Fibroblast of lung (primary cell): ENCODE measurements at regions not wholly inside any gene's neighbourhood (a gene's known extent, or its start where the extent isn't known, plus 50 kb on each side); places are given as distances from the start of the nearest gene placed in this dataset.

Source experiments
- DNase-seq, 2 donors: peaks; one replicate each; pipeline versions ENCODE4 v3.0.0 to v3.0.0-alpha.2; 2010; ENCODE audit warnings: low read depth in 2 of 2
- H2AFZ ChIP-seq: 2 replicates; pipeline ENCODE4 v1.5.1; 2012; ENCODE audit warnings: low read length, control low read depth, inconsistent platforms
- H3K27ac ChIP-seq: 2 replicates; pipeline ENCODE4 v1.5.1; 2011; ENCODE audit warnings: low read length, control low read depth; ENCODE audit not compliant: insufficient read depth
- H3K27me3 ChIP-seq: 2 replicates; pipeline ENCODE4 v1.5.1; 2011; ENCODE audit warnings: mild to moderate bottlenecking, low read length; ENCODE audit not compliant: control insufficient read depth, insufficient read depth
- H3K36me3 ChIP-seq: 2 replicates; pipeline ENCODE4 v1.5.1; 2011; ENCODE audit warnings: low read length; ENCODE audit not compliant: control insufficient read depth, insufficient read depth
- H3K4me1 ChIP-seq: 2 replicates; pipeline ENCODE4 v1.5.1; 2011; ENCODE audit warnings: low read length; ENCODE audit not compliant: control insufficient read depth, insufficient read depth; ENCODE audit errors: extremely low read depth
- H3K4me2 ChIP-seq: 2 replicates; pipeline ENCODE4 v1.5.1; 2011; ENCODE audit warnings: low read length, control low read depth; ENCODE audit not compliant: insufficient read depth; ENCODE audit errors: extremely low read depth
- H3K4me3 ChIP-seq, 4 experiments: fragments of 200-600 bp in 1 of 4; sonication (generic) in 1 of 4; replicated peaks in 1 of 4; 2 replicates each; pipeline ENCODE4 v1.5.1; 2011 to 2016; ENCODE audit warnings: low read length in 4 of 4, low read depth in 3 of 4, mild to moderate bottlenecking in 3 of 4, control low read depth in 2 of 4, inconsistent platforms in 1 of 4, mixed read lengths in 1 of 4; ENCODE audit not compliant: insufficient read depth in 1 of 4; ENCODE audit errors: control extremely low read depth in 1 of 4
- H3K79me2 ChIP-seq: 2 replicates; pipeline ENCODE4 v1.5.1; 2012; ENCODE audit warnings: mild to moderate bottlenecking, low read length, inconsistent platforms; ENCODE audit not compliant: control insufficient read depth, insufficient read depth
- H3K9ac ChIP-seq: 2 replicates; pipeline ENCODE4 v1.5.1; 2011; ENCODE audit warnings: mild to moderate bottlenecking, low read length, control low read depth; ENCODE audit not compliant: insufficient read depth
- H3K9me3 ChIP-seq: 2 replicates; pipeline ENCODE4 v1.5.1; 2012; ENCODE audit warnings: low read depth, low read length; ENCODE audit not compliant: control insufficient read depth, insufficient read depth
- H4K20me1 ChIP-seq: 2 replicates; pipeline ENCODE4 v1.5.1; 2011; ENCODE audit warnings: low read length; ENCODE audit not compliant: control insufficient read depth, insufficient read depth; ENCODE audit errors: extremely low read depth
- CTCF ChIP-seq, 2 donors: IDR thresholded peaks in 1 of 2; conservative IDR thresholded peaks in 1 of 2; 1 replicate in 1 of 2; 2 replicates in 1 of 2; pipeline ENCODE4 v1.5.1; 2011 to 2012; ENCODE audit warnings: low read length in 2 of 2, control low read depth in 1 of 2, inconsistent platforms in 1 of 2, low read depth in 1 of 2, mild to moderate bottlenecking in 1 of 2
- EZH2 ChIP-seq: IDR thresholded peaks from 2 replicates; pipeline ENCODE4 v1.5.1; 2012; ENCODE audit warnings: low read length, control low read depth, mild to moderate bottlenecking; ENCODE audit errors: missing control alignments

- TF ChIP-seq EZH2 (no peak), CTCF (conservative IDR thresholded peaks at IDR 0.05 in 1 of 2, IDR thresholded peaks at IDR 0.05 in 1 of 2; ENCODE audit: low read depth in 1 of 2, low read length in 2 of 2) (no peak)
- no peak for DNase-seq
- Histone ChIP-seq H3K4me3 (no peak overlapping the region), H3K27me3 (no peaks in the 10 kb centered on the region), H3K79me2 (no peaks in the 10 kb centered on the region), H3K4me1 (no peaks in the 10 kb centered on the region), H4K20me1 (no peaks in the 10 kb centered on the region), H3K4me2 (no peak overlapping the region), H3K9me3 (no peaks in the 10 kb centered on the region), H2AFZ (no peak overlapping the region), H3K36me3 (no peaks in the 10 kb centered on the region), H3K9ac (no peak overlapping the region), H3K27ac (no peak overlapping the region)
Measured at GRCh38 chr6:1551249-1551648, 58.5 kb upstream of the FOXC1 start.

- no peak overlapping the region for H3K9ac ChIP-seq
- H2AFZ ChIP-seq = no peak overlapping the region
- H3K4me1 ChIP-seq = no peaks in the 10 kb centered on the region
- H3K36me3 ChIP-seq = no peaks in the 10 kb centered on the region
- TF ChIP-seq CTCF (conservative IDR thresholded peaks at IDR 0.05 in 1 of 2, IDR thresholded peaks at IDR 0.05 in 1 of 2; ENCODE audit: low read depth in 1 of 2, low read length in 2 of 2) (peak; percentile 54 to 61), EZH2 (no peak)
- no peaks in the 10 kb centered on the region for H3K79me2 ChIP-seq
- H3K27ac ChIP-seq = no peak overlapping the region
- DNase-seq = peak; percentile 21 to 55
- H3K4me2 ChIP-seq = no peak overlapping the region
- no peak overlapping the region for H3K4me3 ChIP-seq
- H3K27me3 ChIP-seq = no peaks in the 10 kb centered on the region
- H3K9me3 ChIP-seq = no peaks in the 10 kb centered on the region
- no peaks in the 10 kb centered on the region for H4K20me1 ChIP-seq
Measured at GRCh38 chr6:1552296-1552761, 57.4 kb upstream of the FOXC1 start.

- no peak overlapping the region for H2AFZ ChIP-seq
- H3K27ac ChIP-seq = no peak overlapping the region
- no peak overlapping the region for H3K9ac ChIP-seq
- TF ChIP-seq CTCF (conservative IDR thresholded peaks at IDR 0.05 in 1 of 2, IDR thresholded peaks at IDR 0.05 in 1 of 2; ENCODE audit: low read depth in 1 of 2, low read length in 2 of 2) (no peak), EZH2 (no peak)
- H3K4me3 ChIP-seq = peak overlapping the region in 1 of 4 experiments; percentile 79
- no peaks in the 10 kb centered on the region for H3K79me2 ChIP-seq
- peak overlapping the region; percentile 94 for H3K4me2 ChIP-seq
- DNase-seq = no peak
- H3K4me1 ChIP-seq = no peaks in the 10 kb centered on the region
- H3K27me3 ChIP-seq = no peaks in the 10 kb centered on the region
- no peaks in the 10 kb centered on the region for H4K20me1 ChIP-seq
- no peaks in the 10 kb centered on the region for H3K36me3 ChIP-seq
- no peaks in the 10 kb centered on the region for H3K9me3 ChIP-seq
Measured at GRCh38 chr6:1553562-1554083, 56.1 kb upstream of the FOXC1 start.
